ENCODE measurements at regions not wholly inside any gene's neighbourhood (a gene's known extent, or its start where the extent isn't known, plus 50 kb on each side); places are given as distances from the start of the nearest gene placed in this dataset.

DNA sequence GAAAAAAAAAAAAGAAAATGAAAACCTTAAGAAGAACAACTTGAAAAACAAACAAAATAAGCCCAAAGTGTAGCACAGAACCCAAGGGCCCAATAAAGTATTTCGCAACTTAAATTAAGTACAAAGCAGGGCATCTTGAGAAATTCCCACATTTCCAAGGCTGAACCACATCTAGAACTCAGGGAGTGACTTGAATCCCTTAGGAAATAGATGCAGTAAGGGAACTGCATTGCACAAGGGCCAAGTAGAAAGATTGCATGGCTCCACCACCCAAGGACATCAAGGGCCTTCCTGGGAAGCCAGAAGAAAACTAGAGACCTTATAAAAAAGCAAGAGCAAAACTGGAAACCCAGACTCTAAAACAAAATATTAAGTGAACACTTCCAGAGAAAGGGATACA lies 352.7 kb downstream of the CXCL12 start:
- DNase-seq (no peak), ATAC-seq (replicated peaks) (no peak)
- Mint-ChIP-seq H3K4me1 (no peaks in the 10 kb centered on the region), H3K9me3 (peaks cover 0 to 1% of the 10 kb centered on the region in 2 donors), H3K36me3 (no peaks in the 10 kb centered on the region), H3K27me3 (peaks cover 4 to 8% of the 10 kb centered on the region in 2 donors), H3K4me3 (no peak overlapping the region), H3K27ac (no peak overlapping the region)

DNA sequence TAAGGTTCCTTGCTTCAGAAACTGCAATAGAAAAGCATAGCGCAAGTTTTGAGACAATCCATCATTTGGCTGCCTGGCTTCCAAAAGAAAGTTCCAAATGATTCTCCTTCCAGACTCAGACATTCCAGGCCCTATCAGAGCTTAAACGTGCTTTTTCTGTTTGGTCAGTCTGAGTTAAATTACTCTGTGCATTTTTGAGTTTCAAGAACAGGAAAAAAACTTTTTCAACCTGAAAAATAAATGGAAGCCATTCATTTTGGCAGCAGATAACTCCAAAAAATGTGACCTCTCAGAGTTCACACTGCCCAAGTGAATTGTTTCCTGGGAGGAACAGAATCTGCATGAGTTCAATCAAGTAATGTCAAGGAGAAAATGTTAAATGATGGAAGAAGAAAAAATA lies 354.2 kb downstream of the CXCL12 start:
- DNase-seq (no peak), ATAC-seq (replicated peaks) (no peak)
- Mint-ChIP-seq H3K4me3 (no peak overlapping the region), H3K9me3 (peaks cover 0 to 1% of the 10 kb centered on the region in 2 donors), H3K36me3 (no peaks in the 10 kb centered on the region), H3K27ac (no peak overlapping the region), H3K27me3 (peaks cover under 1 to 8% of the 10 kb centered on the region in 2 donors), H3K4me1 (no peaks in the 10 kb centered on the region)

DNA sequence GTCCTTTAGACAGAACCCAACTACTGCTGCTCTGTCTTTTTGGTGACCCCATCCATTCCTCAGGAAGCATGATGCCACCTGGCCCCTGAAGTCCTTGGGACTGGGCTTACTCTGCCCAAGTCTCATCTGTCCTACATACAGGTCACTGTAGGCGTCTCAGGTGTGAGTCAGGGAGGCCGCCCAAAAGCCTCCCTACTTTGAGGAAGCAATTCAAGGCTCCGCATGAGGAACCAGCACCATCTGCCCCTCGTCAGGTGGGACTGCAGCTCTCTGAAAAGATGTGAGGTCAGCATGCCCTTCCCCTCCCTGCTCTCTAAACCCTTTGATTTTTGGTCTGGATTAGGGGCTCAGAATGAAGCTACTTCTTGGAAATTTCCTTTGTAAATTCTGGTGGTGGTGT lies 354.8 kb downstream of the CXCL12 start:
- H3K27me3 Mint-ChIP-seq, result peaks cover 0 to 8% of the 10 kb centered on the region in 2 donors
- H3K36me3 Mint-ChIP-seq, result no peaks in the 10 kb centered on the region
- ATAC-seq (replicated peaks) (peak; percentile 27 to 59), DNase-seq (no peak)
- H3K4me1 Mint-ChIP-seq, result no peaks in the 10 kb centered on the region
- no peak overlapping the region for H3K4me3 Mint-ChIP-seq
- peaks cover 0 to 1% of the 10 kb centered on the region in 2 donors for H3K9me3 Mint-ChIP-seq
- no peak overlapping the region for H3K27ac Mint-ChIP-seq

DNA sequence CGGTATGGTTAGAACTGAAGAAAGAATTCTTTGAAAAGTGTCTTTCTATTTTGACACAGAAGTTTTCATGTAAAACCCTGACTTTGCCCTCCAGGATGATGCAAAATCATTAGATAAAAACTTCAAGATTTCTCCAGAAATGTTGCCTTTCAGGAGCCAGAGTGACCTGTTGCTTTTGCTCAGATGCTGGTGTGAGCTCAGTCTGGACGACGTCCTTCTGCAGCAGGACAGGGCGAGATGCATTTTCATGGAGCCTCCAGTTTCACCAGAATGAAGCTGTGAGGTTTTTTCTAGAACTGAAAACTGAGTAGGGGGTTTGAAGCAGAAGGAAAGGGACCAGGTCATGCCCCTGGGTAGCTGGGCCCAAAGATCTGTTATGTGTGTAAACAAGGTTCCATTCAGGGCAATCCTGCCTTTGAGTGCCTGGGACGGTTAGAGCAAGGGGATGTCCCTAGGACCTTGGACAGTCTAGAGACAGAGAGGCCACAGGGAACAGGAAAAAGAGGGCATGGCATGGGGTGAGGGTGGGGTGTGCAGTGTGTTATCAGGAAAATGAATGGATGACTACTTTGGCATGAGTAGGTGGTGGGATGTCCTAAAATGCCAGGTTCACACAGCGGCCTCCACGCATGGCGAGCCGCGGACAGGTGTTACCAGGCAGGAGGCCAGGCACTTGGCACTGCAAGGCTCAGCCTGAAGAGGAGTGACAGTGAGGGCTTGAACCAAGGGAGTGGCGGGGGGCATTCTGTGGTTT lies 356.3 kb downstream of the CXCL12 start:
- Mint-ChIP-seq H3K4me1 (no peaks in the 10 kb centered on the region), H3K9me3 (peaks cover 0 to 1% of the 10 kb centered on the region in 2 donors), H3K36me3 (no peaks in the 10 kb centered on the region), H3K27ac (no peak overlapping the region), H3K4me3 (no peak overlapping the region), H3K27me3 (peaks cover 0 to 2% of the 10 kb centered on the region in 2 donors)
- ATAC-seq (replicated peaks) (no peak), DNase-seq (no peak)

DNA sequence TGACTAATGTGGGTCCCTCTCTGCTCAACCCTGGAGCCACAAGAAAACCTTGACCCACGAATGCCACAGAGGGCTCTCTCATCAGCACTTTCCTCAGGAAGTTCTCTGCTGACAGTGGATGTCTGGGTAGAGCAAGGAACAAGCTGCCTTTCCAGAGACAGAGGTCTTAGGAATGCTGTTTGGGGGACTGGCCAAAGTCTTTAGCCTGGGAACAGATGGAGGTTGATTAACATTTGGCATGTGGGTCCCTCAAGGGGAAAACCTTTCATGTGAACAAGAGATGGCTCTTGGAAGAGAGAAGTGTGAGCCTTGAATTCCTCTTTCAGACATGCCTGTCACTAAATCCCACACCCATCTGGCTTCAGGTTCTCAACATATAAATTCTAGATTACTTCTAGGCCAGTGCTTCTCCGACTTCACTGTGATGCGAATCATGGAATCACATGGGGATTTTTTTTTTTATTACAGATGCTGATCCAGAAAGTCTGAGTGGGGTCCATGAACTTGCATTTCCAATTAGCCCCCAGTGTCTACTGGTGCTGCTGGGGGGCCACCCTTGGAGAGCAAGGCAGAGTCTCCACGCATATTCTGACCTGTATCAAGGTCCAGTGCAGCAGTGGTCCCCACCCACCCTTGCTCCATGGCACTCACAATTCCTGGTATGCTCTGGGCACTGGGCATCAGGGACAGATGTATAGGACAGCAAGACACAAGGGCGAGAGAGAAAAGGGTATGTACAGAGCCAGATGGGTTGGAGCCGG lies 360.4 kb downstream of the CXCL12 start:
- Mint-ChIP-seq H3K4me1 (no peaks in the 10 kb centered on the region), H3K36me3 (no peaks in the 10 kb centered on the region), H3K27me3 (no peaks in the 10 kb centered on the region), H3K9me3 (peaks cover 0 to 1% of the 10 kb centered on the region in 2 donors), H3K4me3 (no peak overlapping the region), H3K27ac (no peak overlapping the region)
- DNase-seq (no peak), ATAC-seq (replicated peaks) (no peak)

DNA sequence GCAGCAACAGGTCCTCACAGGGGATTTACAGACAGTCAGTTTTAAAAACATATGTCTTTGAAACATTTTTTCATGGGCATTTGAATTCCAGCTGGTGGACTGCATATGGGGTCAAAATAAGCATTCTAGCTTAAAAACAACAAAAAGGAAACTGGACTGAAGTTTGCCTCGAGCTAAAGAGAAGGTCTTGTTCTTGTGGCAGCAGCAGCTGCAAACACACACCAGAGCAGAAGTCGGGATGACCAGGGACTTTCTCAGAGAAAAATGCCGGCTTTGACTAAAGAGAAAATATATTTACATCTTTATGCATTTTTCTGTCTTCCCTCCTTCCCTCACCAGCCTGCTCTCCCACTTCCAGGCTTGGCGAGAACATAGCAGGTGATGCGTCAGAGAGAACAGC lies 361.4 kb downstream of the CXCL12 start:
- Mint-ChIP-seq H3K9me3 (peaks cover 0 to 1% of the 10 kb centered on the region in 2 donors), H3K36me3 (no peaks in the 10 kb centered on the region), H3K4me3 (no peak overlapping the region), H3K27me3 (no peaks in the 10 kb centered on the region), H3K4me1 (no peaks in the 10 kb centered on the region), H3K27ac (no peak overlapping the region)
- ATAC-seq (replicated peaks), result no peak
- DNase-seq, result no peak

DNA sequence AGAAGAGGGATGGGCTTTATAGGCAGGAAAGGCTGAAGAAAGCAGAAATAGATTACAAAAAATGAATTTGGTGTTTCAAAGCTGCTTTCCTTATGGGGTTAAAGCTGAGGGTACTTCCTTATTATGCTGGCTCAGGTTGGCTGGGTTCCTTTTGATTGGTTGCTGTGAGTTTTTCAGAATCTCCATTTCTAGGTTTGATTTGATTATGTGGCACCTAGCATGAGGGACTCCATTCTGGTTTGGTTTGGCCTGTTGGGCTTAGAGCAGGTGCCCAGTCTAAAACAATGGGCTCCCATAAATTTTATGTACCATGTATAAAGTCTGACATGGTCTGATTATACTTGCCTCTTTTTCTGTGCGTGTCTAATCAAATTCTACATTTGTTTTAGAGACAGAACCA lies 362.7 kb downstream of the CXCL12 start:
- Mint-ChIP-seq H3K4me1 (no peaks in the 10 kb centered on the region), H3K27me3 (no peaks in the 10 kb centered on the region)

DNA sequence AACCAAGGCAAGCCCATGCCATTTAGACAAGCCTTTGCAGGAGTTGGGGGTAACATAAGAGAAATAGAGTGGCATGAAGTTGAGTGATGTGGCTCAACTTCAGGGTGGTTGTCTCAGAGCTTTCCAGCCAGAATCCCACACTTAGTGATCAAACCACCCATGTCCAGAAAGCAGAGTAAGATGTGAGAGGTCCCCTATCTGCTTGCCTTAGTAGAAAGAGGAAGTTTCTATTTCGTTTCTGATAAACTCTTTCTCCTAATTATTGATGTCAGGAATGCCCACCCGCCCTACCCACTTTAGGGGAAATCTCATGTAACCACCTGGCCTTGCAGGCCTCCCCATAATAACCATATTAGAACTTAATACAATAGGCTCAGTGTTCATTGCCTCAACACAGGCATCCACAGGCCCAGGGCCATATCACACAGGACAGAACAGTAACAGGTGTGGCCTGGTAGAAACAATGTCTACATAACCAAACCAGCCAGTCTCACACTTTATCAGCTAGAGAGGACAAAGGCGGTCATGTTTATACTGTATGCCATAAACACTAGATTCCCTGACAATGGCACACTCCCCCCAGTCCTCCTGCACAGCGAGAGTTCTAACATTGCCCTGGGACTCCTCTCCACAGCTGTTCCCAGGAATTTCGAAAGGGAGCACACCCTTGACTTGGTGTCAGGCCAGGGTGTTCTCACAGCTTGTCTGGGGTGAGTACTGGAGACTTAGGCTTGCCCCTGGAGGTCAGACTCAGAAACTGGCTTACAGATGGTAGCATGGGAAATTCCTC lies 364.4 kb downstream of the CXCL12 start:
- ATAC-seq (replicated peaks), result no peak
- H3K36me3 Mint-ChIP-seq, result no peaks in the 10 kb centered on the region
- no peak overlapping the region for H3K27ac Mint-ChIP-seq
- H3K4me1 Mint-ChIP-seq, result no peaks in the 10 kb centered on the region
- H3K4me3 Mint-ChIP-seq, result no peak overlapping the region
- H3K9me3 Mint-ChIP-seq, result peaks cover 0 to 1% of the 10 kb centered on the region in 2 donors
- no peaks in the 10 kb centered on the region for H3K27me3 Mint-ChIP-seq
- DNase-seq, result no peak

More for the DNA sequence above, 362.7 kb downstream of the CXCL12 start:
- ATAC-seq (replicated peaks), result no peak
- Mint-ChIP-seq H3K36me3 (no peaks in the 10 kb centered on the region), H3K4me3 (no peak overlapping the region), H3K27ac (no peak overlapping the region), H3K9me3 (peaks cover 0 to 1% of the 10 kb centered on the region in 2 donors)
- no peak for DNase-seq

DNA sequence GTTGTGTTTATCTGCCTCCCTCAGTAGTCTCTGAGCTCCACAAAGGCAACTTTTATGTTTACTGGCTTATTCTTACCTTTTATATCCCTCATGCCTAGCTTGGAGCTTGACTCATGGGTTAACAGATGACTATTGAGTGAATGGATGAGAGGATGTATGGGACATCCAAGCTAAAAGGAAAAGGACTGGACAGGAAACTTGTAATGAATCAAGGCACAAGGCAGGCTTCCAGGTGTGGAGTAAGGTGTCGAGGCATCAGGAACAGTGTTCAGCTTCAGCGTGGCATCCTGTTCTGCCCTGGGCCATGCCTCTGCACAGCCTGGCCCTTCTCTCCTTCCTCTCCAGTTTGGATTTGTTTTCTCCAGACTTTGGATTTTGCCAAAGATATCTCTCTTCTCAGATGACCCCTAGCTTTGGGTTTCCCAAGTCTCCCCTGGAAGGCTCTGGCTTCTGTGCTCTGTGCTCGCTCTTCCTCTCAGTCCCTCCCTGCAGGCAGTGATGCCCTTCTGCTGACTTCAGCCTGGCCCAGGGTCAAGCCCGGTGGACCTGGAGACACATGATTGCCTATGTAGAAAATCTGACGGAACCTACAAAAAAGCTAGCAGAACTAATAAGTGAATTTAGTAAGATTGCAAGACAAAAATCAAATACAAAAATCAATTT lies 367.3 kb downstream of the CXCL12 start:
- Mint-ChIP-seq H3K9me3 (no peaks in the 10 kb centered on the region), H3K36me3 (no peaks in the 10 kb centered on the region), H3K27me3 (no peaks in the 10 kb centered on the region), H3K4me1 (no peaks in the 10 kb centered on the region), H3K4me3 (no peak overlapping the region), H3K27ac (no peak overlapping the region)
- DNase-seq, result no peak
- no peak for ATAC-seq (replicated peaks)

DNA sequence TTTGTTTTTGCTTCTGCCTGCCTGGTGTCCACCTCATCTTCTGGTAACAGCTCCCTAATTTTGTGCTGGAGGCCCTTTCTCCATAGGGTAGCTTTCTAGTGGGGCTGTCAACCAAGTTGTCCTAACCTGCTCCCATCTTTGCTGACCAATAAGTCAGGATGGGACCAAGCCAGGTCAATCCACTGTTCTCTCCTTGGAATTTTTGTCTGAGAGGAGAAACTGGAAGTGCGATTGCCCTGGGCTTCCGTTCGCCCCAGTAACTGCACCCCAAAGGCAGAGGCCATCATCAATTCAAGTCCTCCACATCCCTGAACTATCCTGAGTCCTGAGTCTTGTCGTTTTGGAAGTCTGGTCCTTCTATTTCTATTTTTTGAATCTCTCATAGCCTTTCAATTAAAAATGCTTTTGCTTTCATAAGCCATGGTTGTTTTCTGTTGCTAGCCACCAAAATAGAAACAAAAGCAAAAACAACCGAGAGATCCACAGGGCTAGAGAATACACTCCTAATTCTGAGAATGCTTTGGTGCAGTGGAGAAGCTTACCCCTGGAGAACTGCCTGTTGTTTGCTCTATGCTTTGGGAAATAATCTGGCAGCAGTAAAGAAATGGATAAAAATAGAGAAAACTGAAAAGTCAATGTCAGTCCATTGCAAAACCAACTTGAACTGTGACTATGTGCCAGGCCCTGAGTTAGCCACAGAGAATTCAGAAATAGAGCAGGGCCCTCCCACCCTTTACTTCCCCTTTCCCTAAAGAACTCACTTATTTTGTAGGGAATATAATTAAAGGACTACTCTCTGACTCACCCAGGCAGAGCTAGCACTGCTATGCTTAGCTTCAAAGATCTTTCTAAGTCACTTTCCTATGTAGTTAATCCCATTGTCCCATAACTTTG lies 368.1 kb downstream of the CXCL12 start:
- H3K27me3 Mint-ChIP-seq, result no peaks in the 10 kb centered on the region
- no peaks in the 10 kb centered on the region for H3K36me3 Mint-ChIP-seq
- no peaks in the 10 kb centered on the region for H3K9me3 Mint-ChIP-seq
- no peak overlapping the region for H3K27ac Mint-ChIP-seq
- no peak overlapping the region for H3K4me3 Mint-ChIP-seq
- DNase-seq, result no peak
- no peaks in the 10 kb centered on the region for H3K4me1 Mint-ChIP-seq
- ATAC-seq (replicated peaks), result no peak

DNA sequence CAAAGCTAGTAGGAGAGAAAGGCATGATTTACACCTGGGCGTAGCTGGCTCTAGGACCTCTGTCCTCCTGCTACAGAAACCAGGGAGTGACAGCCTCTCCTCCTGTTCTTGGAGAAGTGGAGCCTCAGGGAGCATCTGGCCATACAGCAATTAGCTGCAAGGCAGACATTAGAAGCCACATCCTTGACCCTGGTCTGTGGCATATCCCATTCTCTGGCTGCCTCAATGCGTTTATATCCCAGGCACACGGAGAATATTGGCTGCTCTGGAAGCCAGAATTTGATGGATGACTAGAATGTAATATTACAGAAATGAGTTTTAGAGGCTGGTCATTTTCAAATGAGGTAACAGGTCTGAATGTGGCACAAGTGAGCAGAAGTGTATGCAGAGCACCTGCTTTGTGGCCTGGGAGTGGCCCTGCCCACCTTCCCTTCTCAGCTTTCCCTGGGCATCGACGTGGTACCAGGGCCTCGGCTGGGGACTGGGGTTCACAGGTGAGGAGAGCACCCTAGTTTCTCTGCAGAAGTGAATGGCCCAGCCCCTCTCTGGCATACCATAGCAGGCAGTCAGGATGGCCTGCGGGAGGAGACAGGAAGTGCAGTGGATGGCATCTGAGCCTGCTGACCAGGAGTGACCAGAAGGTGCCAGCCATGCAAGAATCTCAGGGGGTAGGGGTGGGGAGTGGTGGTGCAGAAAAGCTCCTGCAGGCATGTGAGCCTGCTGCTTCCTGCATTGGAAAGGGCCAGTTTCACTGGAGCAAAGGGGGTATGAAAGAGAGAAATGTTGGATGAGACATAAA lies 367.2 kb upstream of the ZNF32 start:
- Mint-ChIP-seq H3K36me3 (no peaks in the 10 kb centered on the region), H3K4me3 (no peak overlapping the region), H3K9me3 (no peaks in the 10 kb centered on the region), H3K27me3 (no peaks in the 10 kb centered on the region), H3K4me1 (peaks cover 0 to 3% of the 10 kb centered on the region in 2 donors), H3K27ac (no peak overlapping the region)
- DNase-seq (no peak), ATAC-seq (replicated peaks) (no peak)

DNA sequence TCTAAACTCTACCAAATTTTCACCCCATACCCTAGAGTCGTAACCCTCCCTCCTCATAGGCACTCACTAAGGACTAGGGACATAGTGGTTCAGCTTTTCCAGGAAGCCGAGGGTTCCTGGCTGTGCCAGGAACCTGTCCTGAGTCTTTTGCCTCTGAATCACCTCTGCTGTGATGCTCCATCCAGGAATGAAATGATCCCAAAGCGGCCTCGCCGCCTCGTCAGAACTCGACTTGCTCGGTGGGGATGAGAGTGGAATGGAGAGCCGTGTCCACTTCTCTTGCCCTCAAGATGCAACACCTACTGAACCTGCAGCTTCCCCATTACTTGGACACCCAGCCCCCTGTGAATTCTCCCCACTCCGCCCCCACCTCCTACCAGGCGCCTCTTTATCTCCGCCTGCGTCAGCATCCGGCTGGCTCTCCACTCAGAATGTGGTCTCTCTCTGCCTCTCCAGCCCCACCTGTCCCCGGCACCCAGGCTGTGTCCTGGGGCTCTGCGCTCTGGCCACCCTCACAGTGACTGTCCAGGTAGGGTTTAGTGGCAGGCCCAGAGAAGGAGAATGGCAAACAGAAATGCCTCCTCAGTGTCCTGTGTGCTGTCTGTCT lies 366.1 kb upstream of the ZNF32 start:
- Mint-ChIP-seq H3K9me3 (no peaks in the 10 kb centered on the region), H3K36me3 (no peaks in the 10 kb centered on the region), H3K4me3 (no peak overlapping the region), H3K4me1 (peaks cover 0 to 3% of the 10 kb centered on the region in 2 donors), H3K27ac (peak overlapping the region; percentile 37), H3K27me3 (no peaks in the 10 kb centered on the region)
- no peak for ATAC-seq (replicated peaks)
- no peak for DNase-seq

Data from stimulated activated naive B cell treated with anti-CD40 and anti-IgM and Interleukin-4, amounts not matched to agents 10 μg/mL and 1 μg/mL and 100 μg/mL, for 72 hours (primary cell).